ENCODE measurements at regions not wholly inside any gene's neighbourhood (a gene's known extent, or its start where the extent isn't known, plus 50 kb on each side); places are given as distances from the start of the nearest gene placed in this dataset.
"Not testable (repeated sequence)": the region's sequence is repeated elsewhere in the genome, so short reads cannot be mapped to it uniquely, and the experiment has no call there.

DNA sequence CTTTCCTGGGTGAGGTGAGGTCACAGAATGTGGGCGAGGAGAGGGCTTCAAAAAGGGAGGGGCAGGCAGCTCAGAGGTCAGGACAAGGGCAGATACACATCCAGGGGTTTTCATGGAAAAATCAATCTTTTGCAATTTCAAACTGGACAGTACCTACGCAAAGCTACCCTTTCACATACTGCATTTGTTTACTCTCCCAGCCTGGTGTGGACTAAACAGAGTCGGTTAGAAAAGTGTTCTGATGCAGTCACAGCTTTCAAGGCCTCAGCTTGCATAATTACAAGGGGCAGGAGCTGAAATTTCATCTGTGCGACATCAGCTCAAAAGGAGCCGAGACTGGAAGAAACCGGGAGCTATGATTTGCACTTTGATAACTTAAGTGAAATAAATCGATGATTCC lies 351.8 kb downstream of the TEX29 start:
- DNase-seq (ENCODE audit: low read depth), result not testable (repeated sequence)

DNA sequence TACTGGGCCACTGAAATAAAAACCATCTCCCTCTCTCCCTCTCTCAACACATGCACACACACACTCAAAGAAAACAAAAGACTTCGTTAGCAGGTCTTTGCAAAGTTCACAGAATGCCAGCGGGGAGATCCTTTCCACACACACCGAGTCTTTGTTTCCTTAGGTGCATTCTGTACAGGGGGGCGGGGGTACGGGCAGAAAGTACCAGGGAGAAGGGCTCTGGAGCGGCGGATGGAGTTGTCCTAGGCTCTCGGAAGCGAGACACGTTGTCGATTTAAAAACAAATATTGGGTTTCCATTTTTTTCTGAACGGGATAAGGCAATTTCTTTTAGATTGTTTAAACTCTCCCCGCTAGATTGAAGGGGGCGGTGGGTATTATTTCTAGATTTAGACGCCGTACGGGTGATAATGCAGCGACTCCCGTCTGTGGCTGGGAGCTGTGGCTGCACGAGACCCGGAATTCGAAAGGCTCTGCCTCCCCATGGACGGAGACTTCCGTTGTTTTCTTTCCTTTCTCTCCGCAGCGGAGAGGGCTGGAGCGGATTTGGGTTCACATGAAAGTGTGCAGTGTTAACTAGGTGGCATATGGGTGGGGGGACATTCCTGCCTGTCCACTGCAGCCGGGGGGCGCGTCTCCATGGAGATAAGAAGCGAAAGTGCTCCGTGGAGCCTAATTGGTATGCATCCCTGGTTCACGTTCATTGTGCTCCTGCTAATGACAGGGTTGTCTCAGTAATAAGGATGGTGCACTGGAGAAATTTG lies 357.9 kb downstream of the TEX29 start:
- not testable (repeated sequence) for DNase-seq (ENCODE audit: low read depth)

DNA sequence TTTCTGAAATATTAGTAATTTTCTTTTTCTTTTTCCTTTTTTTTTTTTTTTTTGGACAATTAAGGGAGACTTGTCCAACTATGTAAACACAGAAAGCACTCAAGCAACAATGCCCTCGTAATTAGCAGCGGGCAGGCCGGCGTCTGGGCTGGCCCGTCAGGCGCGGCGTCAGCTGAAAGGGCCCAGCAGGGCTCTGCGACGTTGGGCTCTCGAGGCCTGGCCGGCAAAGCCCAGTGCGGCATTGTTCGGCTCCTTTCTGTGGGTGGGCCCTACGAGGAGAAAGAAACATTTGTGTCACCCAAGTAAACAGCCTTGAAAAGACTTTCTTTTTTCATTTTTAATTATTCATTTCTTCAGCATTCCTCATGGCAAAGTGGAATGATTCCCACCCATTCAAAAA lies 359.2 kb downstream of the TEX29 start:
- not testable (repeated sequence) for DNase-seq (ENCODE audit: low read depth)

GRCh38 chr13:111680100-111680499 lies 359.7 kb downstream of the TEX29 start:
- not testable (repeated sequence) for DNase-seq (ENCODE audit: low read depth)

DNA sequence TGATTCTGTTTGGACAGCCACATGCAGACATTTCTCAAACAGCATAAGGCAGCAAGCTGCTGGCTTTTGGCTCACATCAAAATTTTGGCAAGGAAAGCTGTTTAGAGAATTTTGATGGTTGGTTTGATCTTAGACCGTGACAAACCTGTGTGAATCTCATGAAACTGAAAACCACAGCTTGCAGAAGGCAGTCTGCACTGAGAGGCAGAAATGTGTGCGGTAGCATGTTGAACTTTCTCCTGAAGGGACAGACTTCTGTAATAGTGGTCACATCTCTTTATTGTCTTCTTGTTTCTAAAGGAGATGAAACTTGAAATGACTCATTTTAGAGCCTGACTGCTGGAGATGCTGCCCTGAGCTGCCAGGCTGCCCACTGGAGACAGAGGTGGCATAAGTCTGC lies 371.6 kb downstream of the TEX29 start:
- DNase-seq (ENCODE audit: low read depth), result not testable (repeated sequence)

- DNase-seq (ENCODE audit: low read depth), result not testable (repeated sequence)
Observed at GRCh38 chr13:111696121-111696520, 370.8 kb upstream of the SOX1 start.

DNA sequence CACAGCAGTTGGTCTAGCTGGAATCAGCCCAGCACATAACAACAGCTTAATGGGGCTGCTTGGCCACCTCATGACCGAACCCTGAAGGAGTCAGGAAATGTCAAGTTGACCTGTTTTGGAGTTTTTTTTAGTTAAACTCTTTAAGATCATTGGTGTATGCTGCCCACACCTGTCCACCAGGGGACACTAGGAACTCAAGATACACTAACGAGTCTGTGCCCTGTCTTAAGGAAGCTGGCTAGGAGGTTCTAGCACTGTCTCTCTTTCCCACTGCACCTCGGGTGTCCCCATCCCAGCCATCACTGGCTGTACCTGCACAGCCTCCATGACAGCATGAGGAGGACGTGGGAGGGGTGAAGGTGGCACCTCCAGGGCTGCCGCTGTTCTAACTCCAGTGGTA lies 364.9 kb upstream of the SOX1 start:
- not testable (repeated sequence) for DNase-seq (ENCODE audit: low read depth)

Measured in fibroblast of gingiva (primary cell).